ENCODE measurements at regions not wholly inside any gene's neighbourhood (a gene's known extent, or its start where the extent isn't known, plus 50 kb on each side); places are given as distances from the start of the nearest gene placed in this dataset.

DNA sequence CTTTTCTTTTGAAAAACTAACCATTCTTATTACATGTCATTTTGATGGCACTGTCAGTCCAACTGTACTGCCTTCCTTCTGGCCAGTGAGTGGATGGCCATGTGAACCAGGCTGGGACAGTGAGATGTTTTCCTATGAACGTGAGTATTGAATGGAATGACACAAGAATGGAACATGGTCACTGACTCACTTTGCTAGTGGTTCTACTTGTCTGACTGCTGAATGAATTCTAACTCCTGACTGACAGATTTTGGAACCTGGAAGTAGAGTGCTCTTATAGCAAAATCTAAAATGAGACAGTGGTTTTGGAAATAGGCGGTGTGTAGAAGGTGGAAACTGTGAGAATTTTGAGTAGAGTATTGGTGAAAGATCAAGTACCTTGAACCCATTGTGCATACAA is 606.9 kb upstream of the KCNMB2 start:
- TF ChIP-seq SP2 (CRISPR knock-in tag; IDR thresholded peaks at IDR 0.05) (no peak), SP1 (IDR thresholded peaks at IDR 0.05) (no peak), SP1 (CRISPR knock-in tag; IDR thresholded peaks at IDR 0.05) (no peak)
- TF ChIP-seq, protein P1, sequence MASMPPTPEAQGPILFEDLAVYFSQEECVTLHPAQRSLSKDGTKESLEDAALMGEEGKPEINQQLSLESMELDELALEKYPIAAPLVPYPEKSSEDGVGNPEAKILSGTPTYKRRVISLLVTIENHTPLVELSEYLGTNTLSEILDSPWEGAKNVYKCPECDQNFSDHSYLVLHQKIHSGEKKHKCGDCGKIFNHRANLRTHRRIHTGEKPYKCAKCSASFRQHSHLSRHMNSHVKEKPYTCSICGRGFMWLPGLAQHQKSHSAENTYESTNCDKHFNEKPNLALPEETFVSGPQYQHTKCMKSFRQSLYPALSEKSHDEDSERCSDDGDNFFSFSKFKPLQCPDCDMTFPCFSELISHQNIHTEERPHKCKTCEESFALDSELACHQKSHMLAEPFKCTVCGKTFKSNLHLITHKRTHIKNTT (CRISPR knock-in tag; IDR thresholded peaks at IDR 0.05), result no peak
